ENCODE measurements at regions not wholly inside any gene's neighbourhood (a gene's known extent, or its start where the extent isn't known, plus 50 kb on each side); places are given as distances from the start of the nearest gene placed in this dataset.
"Not testable (repeated sequence)": the region's sequence is repeated elsewhere in the genome, so short reads cannot be mapped to it uniquely, and the experiment has no call there.

GRCh38 chr19:27972291-27973040 is 1240.5 kb downstream of the UQCRFS1 start:
- no peaks in the 10 kb centered on the region for H3K9me3 ChIP-seq (replicated peaks; ENCODE audit: low read length)
- H3K36me3 ChIP-seq (ENCODE audit: insufficient read depth, low read length), result no peaks in the 10 kb centered on the region
- no peaks in the 10 kb centered on the region for H3K27me3 ChIP-seq (ENCODE audit: control insufficient read depth, insufficient read depth, low read length)
- peaks cover 12% of the 10 kb centered on the region for H3K4me1 ChIP-seq (ENCODE audit: control insufficient read depth, insufficient read depth, low read length)
- H3K4me3 ChIP-seq (ENCODE audit: low read length), result no peak overlapping the region
- H3K4me2 ChIP-seq (ENCODE audit: low read length), result peak overlapping the region; percentile 16
- no peak overlapping the region for H3K9ac ChIP-seq (ENCODE audit: low read depth, low read length)

GRCh38 chr19:27971869-27972268 is 1241.1 kb downstream of the UQCRFS1 start:
- H3K4me1 ChIP-seq (ENCODE audit: control insufficient read depth, insufficient read depth, low read length), result peaks cover 12% of the 10 kb centered on the region
- H3K36me3 ChIP-seq (ENCODE audit: insufficient read depth, low read length), result no peaks in the 10 kb centered on the region
- H3K9me3 ChIP-seq (replicated peaks; ENCODE audit: low read length), result no peaks in the 10 kb centered on the region
- H3K27me3 ChIP-seq (ENCODE audit: control insufficient read depth, insufficient read depth, low read length), result no peaks in the 10 kb centered on the region
- peak overlapping the region; percentile 16 for H3K4me2 ChIP-seq (ENCODE audit: low read length)
- no peak overlapping the region for H3K9ac ChIP-seq (ENCODE audit: low read depth, low read length)
- H3K4me3 ChIP-seq (ENCODE audit: low read length), result no peak overlapping the region

- Histone ChIP-seq H3K9me3 (replicated peaks; ENCODE audit: low read length) (no peaks in the 10 kb centered on the region), H3K36me3 (ENCODE audit: insufficient read depth, low read length) (no peaks in the 10 kb centered on the region), H3K27me3 (ENCODE audit: control insufficient read depth, insufficient read depth, low read length) (no peaks in the 10 kb centered on the region), H3K4me1 (ENCODE audit: control insufficient read depth, insufficient read depth, low read length) (peaks cover 12% of the 10 kb centered on the region), H3K4me2 (ENCODE audit: low read length) (no peak overlapping the region), H3K4me3 (ENCODE audit: low read length) (no peak overlapping the region), H3K9ac (ENCODE audit: low read depth, low read length) (no peak overlapping the region)
These were observed 1241.9 kb downstream of the UQCRFS1 start for GRCh38 chr19:27971071-27971470.

DNA sequence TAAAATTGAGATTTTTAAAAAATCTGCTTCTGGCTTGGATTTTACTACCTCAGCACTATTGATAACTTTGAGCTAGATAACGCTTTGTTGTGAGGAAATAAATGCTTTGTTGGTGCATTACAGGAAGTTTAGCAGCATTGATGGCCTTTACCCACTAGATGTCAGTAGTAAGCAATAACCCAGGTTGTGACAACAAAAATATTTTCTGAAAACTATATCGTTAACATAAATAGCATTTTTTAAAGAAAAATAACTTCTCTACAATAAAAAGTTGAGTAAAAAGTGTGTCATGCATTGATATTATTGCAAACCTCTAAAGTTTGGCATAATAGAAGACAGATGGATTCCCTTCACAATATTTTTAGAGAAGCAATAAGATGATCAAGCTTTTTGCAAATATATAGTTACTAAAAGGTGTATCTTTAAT is 1246.5 kb downstream of the UQCRFS1 start:
- no peak overlapping the region for H3K4me3 ChIP-seq (ENCODE audit: low read length)
- H3K4me1 ChIP-seq (ENCODE audit: control insufficient read depth, insufficient read depth, low read length), result no peaks in the 10 kb centered on the region
- no peaks in the 10 kb centered on the region for H3K9me3 ChIP-seq (replicated peaks; ENCODE audit: low read length)
- no peak overlapping the region for H3K9ac ChIP-seq (ENCODE audit: low read depth, low read length)
- H3K27me3 ChIP-seq (ENCODE audit: control insufficient read depth, insufficient read depth, low read length), result no peaks in the 10 kb centered on the region
- H3K4me2 ChIP-seq (ENCODE audit: low read length), result no peak overlapping the region
- no peaks in the 10 kb centered on the region for H3K36me3 ChIP-seq (ENCODE audit: insufficient read depth, low read length)

GRCh38 chr19:27964185-27964584 is 1248.8 kb downstream of the UQCRFS1 start:
- no peaks in the 10 kb centered on the region for H3K27me3 ChIP-seq (ENCODE audit: control insufficient read depth, insufficient read depth, low read length)
- no peak overlapping the region for H3K4me2 ChIP-seq (ENCODE audit: low read length)
- no peak overlapping the region for H3K4me3 ChIP-seq (ENCODE audit: low read length)
- no peaks in the 10 kb centered on the region for H3K4me1 ChIP-seq (ENCODE audit: control insufficient read depth, insufficient read depth, low read length)
- no peak overlapping the region for H3K9ac ChIP-seq (ENCODE audit: low read depth, low read length)
- H3K9me3 ChIP-seq (replicated peaks; ENCODE audit: low read length), result no peaks in the 10 kb centered on the region
- H3K36me3 ChIP-seq (ENCODE audit: insufficient read depth, low read length), result no peaks in the 10 kb centered on the region

GRCh38 chr19:27962264-27962663 is 1250.7 kb downstream of the UQCRFS1 start:
- no peaks in the 10 kb centered on the region for H3K36me3 ChIP-seq (ENCODE audit: insufficient read depth, low read length)
- H3K4me2 ChIP-seq (ENCODE audit: low read length), result peak overlapping the region; percentile 43
- H3K4me1 ChIP-seq (ENCODE audit: control insufficient read depth, insufficient read depth, low read length), result no peaks in the 10 kb centered on the region
- no peak overlapping the region for H3K9ac ChIP-seq (ENCODE audit: low read depth, low read length)
- H3K4me3 ChIP-seq (ENCODE audit: low read length), result no peak overlapping the region
- H3K9me3 ChIP-seq (replicated peaks; ENCODE audit: low read length), result no peaks in the 10 kb centered on the region
- no peaks in the 10 kb centered on the region for H3K27me3 ChIP-seq (ENCODE audit: control insufficient read depth, insufficient read depth, low read length)

- H3K9me3 ChIP-seq (replicated peaks; ENCODE audit: low read length), result no peaks in the 10 kb centered on the region
- no peaks in the 10 kb centered on the region for H3K36me3 ChIP-seq (ENCODE audit: insufficient read depth, low read length)
- H3K4me3 ChIP-seq (ENCODE audit: low read length), result no peak overlapping the region
- H3K4me2 ChIP-seq (ENCODE audit: low read length), result no peak overlapping the region
- no peak overlapping the region for H3K9ac ChIP-seq (ENCODE audit: low read depth, low read length)
- no peaks in the 10 kb centered on the region for H3K4me1 ChIP-seq (ENCODE audit: control insufficient read depth, insufficient read depth, low read length)
- H3K27me3 ChIP-seq (ENCODE audit: control insufficient read depth, insufficient read depth, low read length), result no peaks in the 10 kb centered on the region
These were observed 1257.2 kb downstream of the UQCRFS1 start for GRCh38 chr19:27955485-27956480.

DNA sequence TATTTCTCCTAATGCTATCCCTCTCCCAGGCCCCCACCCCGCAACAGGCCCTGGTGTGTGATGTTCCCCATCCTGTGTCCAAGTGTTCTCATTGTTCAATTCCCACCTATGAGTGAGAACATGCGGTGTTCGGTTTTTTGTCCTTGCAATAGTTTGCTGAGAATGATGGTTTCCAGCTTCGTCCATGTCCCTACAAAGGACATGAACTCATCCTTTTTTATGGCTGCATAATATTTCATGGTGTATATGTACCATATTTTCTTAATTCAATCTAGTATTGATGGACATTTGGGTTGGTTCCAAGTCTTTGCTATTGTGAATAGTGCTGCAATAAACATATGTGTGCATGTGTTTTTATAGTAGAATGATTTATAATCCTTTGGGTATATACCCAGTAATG is 1270.3 kb downstream of the UQCRFS1 start:
- H3K27me3 ChIP-seq (ENCODE audit: control insufficient read depth, insufficient read depth, low read length); H3K9ac ChIP-seq (ENCODE audit: low read depth, low read length); H3K36me3 ChIP-seq (ENCODE audit: insufficient read depth, low read length); H3K4me3 ChIP-seq (ENCODE audit: low read length); H3K9me3 ChIP-seq (replicated peaks; ENCODE audit: low read length); H3K4me2 ChIP-seq (ENCODE audit: low read length); H3K4me1 ChIP-seq (ENCODE audit: control insufficient read depth, insufficient read depth, low read length): not testable (repeated sequence)

- H3K4me2 ChIP-seq (ENCODE audit: low read length), result no peak overlapping the region
- no peak overlapping the region for H3K4me3 ChIP-seq (ENCODE audit: low read length)
- no peaks in the 10 kb centered on the region for H3K27me3 ChIP-seq (ENCODE audit: control insufficient read depth, insufficient read depth, low read length)
- no peak overlapping the region for H3K9ac ChIP-seq (ENCODE audit: low read depth, low read length)
- no peaks in the 10 kb centered on the region for H3K9me3 ChIP-seq (replicated peaks; ENCODE audit: low read length)
- H3K36me3 ChIP-seq (ENCODE audit: insufficient read depth, low read length), result no peaks in the 10 kb centered on the region
- H3K4me1 ChIP-seq (ENCODE audit: control insufficient read depth, insufficient read depth, low read length), result no peaks in the 10 kb centered on the region
These were observed 1276.8 kb downstream of the UQCRFS1 start for GRCh38 chr19:27936139-27936538.

DNA sequence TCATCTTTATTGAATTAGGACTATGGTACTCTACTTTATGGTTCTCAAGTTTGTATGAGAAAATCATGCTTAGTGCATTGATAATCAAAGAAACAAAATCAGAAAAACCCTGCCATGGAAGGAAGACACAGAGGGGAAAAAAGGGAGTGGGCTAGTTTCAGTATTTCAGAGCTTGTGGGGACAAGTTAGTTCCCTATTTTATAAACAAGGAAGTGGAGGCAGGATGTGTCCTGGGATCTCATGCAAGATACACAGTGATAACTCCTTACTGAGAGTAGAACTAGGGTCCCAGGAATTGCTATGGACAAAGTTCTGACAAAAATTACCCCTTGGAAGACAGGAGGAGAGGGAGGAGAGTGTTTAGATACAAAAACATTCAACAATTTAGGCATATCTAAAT is 1277.3 kb downstream of the UQCRFS1 start:
- Histone ChIP-seq H3K36me3 (ENCODE audit: insufficient read depth, low read length) (no peaks in the 10 kb centered on the region), H3K9me3 (replicated peaks; ENCODE audit: low read length) (no peaks in the 10 kb centered on the region), H3K4me2 (ENCODE audit: low read length) (no peak overlapping the region), H3K4me3 (ENCODE audit: low read length) (no peak overlapping the region), H3K27me3 (ENCODE audit: control insufficient read depth, insufficient read depth, low read length) (no peaks in the 10 kb centered on the region), H3K4me1 (ENCODE audit: control insufficient read depth, insufficient read depth, low read length) (no peaks in the 10 kb centered on the region), H3K9ac (ENCODE audit: low read depth, low read length) (no peak overlapping the region)

GRCh38 chr19:27929399-27929798 is 1283.6 kb downstream of the UQCRFS1 start:
- no peaks in the 10 kb centered on the region for H3K27me3 ChIP-seq (ENCODE audit: control insufficient read depth, insufficient read depth, low read length)
- H3K4me3 ChIP-seq (ENCODE audit: low read length), result no peak overlapping the region
- no peak overlapping the region for H3K4me2 ChIP-seq (ENCODE audit: low read length)
- H3K36me3 ChIP-seq (ENCODE audit: insufficient read depth, low read length), result no peaks in the 10 kb centered on the region
- H3K9me3 ChIP-seq (replicated peaks; ENCODE audit: low read length), result no peaks in the 10 kb centered on the region
- no peak overlapping the region for H3K9ac ChIP-seq (ENCODE audit: low read depth, low read length)
- no peaks in the 10 kb centered on the region for H3K4me1 ChIP-seq (ENCODE audit: control insufficient read depth, insufficient read depth, low read length)
